Smooth muscle cell of the brain vasculature (primary cell): ENCODE measurements at regions not wholly inside any gene's neighbourhood (a gene's known extent, or its start where the extent isn't known, plus 50 kb on each side); places are given as distances from the start of the nearest gene placed in this dataset.
"Not testable (repeated sequence)": the region's sequence is repeated elsewhere in the genome, so short reads cannot be mapped to it uniquely, and the experiment has no call there.

Experiments used
- DNase-seq: peaks from one replicate; pipeline ENCODE4 v3.0.0-alpha.2; 2012; ENCODE audit warnings: low read depth, low spot score

- peak; percentile 94 for DNase-seq
Observed at GRCh38 chr16:88331989-88332920, 50.5 kb upstream of the ZNF469 start.

- DNase-seq, result not testable (repeated sequence)
Observed at GRCh38 chr16:88332921-88333825, 49.6 kb upstream of the ZNF469 start.
